Stimulated activated CD8-positive, alpha-beta memory T cell treated with anti-CD3 and anti-CD28 coated beads, Interleukin-2, amount 100 ng/mL, for 48 hours (primary cell): ENCODE measurements at regions not wholly inside any gene's neighbourhood (a gene's known extent, or its start where the extent isn't known, plus 50 kb on each side); places are given as distances from the start of the nearest gene placed in this dataset.

ENCODE experiments used
- DNase-seq, 2 donors: peaks; one replicate each; pipeline ENCODE4 v3.0.0-alpha.2; 2020; ENCODE audit warnings: low read depth in 2 of 2

DNA sequence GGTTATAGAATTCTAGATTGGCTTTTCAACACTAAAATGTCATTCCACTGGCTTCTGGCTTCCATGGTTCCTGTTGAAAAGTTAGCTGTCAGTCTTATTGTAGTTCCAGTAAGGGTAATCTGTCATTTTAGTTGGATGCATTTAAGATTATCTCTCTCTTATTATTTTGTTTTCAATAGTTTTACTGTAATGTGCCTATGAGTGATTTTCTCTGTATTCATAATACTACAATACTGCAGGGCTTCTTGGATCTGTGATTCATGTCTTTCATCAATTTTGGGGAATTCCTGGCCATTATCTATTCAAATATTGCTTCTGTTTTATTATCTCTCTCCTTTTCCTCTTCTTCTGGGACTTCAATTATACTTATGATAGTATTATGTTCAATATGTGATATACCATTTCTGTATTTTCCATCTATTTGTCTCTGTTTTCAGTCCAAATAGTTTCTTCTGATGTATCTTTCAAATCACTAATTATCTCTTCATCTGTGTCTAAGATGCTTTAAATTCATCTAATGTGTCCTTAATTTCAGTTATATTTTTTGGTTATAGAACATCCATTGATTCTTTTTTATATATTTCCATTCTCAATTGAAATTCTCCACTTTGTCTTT is 101.5 kb downstream of the KCTD15 start:
- DNase-seq = no peak

DNA sequence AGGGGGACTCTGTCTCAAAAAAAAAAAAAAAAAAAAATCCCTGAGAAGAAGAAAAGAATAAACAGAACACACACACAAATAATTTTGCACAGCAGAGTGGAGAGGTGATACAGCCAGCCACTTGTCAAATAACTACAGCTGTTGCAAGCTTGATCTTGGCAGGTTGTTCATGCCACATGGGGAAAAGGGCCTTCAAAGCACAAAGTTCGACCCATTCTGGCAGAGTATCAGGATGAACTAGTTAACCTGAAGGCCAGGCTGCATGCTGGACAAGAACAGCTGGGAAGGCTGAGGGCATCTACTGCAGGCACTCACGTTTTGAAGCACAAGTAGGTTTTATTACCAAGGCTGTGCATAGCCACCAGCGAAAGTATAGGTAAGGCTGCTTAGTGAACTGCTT is 104.1 kb downstream of the KCTD15 start:
- DNase-seq = no peak

DNA sequence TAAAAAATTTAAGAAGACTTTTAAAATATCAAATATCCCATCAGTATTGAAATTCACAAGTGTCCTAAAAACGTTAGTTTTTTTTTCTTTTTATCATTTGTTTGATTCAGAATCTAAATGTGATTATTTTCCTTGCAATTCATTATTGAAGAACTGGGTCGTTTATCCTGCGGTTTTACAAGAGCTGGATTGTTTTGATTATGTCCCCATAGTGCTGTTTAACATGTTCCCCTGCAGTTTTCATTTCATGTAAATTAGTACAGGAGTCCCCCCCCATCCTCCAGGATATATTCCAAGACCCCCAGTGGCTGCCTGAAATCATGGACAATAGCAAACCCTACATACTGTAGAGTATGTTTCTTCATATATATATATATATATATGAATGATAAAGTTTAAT is 105.7 kb downstream of the KCTD15 start:
- DNase-seq = no peak

DNA sequence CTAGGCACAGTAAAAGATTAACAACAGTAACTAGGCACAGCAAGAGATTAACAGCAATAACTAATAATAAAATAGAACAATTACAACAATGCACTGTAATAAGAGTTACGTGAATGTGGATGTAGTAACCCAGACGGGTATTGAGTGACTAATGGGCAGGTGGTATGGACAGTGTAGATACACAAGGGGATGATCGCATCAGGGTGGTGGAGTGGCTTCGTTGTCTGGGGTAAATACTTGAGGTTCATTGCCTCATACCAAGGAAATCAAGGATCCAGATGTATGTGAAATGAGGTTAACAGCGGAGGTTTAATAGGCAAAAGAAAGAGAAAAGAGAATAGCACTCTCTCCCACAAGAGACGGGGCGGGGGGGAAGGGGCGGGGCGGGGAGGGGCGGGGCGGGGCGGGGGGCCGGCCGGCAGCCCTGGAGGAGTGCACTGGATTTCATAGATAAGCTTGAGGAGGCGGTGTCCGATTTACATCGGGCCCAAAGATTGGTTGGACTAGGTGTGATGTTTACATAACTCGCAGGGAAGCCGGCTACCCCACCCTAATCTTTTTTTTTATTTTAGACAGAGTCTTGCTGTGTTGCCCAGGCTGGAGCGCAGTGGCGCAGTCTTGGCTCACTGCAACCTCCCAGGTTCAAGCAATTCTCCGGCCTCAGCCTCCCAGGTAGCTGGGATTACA is 106.3 kb downstream of the KCTD15 start:
- DNase-seq = no peak

DNA sequence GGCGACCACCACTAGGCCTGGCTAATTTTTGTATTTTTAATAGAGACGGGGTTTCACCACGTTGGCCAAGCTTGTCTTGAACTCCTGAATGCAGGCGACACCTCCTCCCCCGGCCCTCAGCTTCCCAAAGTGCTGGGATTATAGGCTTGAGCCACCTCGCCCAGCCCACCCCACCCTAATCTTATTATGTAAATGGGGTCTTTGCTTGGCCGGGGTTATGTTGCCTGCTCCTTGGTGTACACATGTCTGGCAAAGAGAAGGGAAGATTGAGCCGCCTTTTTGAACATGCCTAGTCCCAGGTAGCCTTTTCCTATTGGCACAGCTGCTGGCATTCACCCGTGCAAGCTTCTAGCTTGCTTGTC is 106.8 kb downstream of the KCTD15 start:
- no peak for DNase-seq

DNA sequence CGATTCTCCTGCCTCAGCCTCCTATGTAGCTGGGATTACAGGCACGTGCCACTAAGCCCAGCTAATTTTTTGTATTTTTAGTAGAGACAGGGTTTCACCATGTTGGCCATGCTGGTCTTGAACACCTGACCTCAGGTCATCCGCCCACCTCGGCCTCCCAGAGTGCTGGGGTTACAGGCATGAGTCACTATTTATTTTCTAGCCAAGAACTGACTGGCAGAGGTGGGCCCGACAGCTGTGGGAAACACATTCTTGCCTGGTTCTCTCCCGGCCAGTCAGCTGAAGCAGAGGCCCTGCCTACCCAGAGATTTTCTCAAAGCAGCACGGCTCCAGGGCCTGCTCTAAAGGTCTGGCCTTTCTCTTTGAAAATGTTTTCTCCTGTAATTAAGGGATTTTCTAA is 108.0 kb downstream of the KCTD15 start:
- no peak for DNase-seq

DNA sequence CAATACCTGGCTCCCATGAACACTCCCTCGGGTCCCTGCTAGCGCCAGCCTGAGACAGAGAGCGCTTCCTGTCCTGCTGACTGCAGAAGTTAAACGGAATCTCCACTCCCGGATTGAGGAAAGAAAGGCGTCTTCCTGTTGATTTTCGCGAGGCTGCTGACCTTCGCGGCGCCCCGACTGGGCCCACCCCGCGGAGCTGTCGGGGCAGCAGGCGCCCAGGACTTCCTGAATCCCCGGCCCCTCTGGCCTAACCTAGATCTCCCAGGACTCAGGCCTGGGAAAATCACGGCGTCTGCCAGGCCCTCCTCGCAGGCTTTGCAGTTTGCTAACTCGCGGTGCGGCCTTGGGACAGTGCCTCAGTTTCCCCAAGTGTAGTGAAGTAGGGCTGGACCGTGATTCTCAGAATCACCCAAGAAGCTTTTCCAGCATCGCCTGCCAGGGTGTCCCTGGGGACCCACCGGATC is 108.8 kb downstream of the KCTD15 start:
- no peak for DNase-seq

DNA sequence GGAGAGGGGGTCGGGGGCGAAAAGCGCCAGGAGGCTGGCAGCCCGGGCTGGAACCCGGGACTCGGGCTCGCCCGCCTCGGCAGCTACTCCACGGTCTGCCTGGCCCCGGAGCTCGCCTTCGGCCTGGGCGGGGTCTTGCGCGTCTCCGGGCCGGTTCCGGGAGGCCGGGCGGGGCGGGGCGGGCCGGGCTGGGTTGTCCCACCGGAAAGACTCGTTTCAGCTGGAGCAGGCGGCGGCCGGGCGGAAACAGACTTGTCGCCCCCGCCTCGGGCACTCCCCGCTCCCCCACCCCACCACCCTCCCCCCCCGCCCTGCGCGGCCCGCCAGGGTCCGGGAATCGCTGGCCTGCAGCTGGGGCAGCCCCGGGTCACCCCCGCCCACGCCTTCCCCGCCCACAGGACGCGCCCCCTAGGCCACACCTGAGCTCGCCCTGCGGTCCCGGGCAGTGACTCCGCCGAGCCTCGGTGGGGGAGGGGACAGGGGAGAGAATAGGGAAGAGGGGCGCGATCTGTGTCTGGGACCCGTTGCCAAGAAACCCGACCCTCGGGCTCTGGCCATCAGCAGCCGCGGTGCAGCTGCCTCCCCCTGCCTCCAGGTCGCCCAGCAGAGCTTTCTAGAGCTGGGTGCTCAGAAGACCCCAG is 109.4 kb downstream of the KCTD15 start:
- no peak for DNase-seq

DNA sequence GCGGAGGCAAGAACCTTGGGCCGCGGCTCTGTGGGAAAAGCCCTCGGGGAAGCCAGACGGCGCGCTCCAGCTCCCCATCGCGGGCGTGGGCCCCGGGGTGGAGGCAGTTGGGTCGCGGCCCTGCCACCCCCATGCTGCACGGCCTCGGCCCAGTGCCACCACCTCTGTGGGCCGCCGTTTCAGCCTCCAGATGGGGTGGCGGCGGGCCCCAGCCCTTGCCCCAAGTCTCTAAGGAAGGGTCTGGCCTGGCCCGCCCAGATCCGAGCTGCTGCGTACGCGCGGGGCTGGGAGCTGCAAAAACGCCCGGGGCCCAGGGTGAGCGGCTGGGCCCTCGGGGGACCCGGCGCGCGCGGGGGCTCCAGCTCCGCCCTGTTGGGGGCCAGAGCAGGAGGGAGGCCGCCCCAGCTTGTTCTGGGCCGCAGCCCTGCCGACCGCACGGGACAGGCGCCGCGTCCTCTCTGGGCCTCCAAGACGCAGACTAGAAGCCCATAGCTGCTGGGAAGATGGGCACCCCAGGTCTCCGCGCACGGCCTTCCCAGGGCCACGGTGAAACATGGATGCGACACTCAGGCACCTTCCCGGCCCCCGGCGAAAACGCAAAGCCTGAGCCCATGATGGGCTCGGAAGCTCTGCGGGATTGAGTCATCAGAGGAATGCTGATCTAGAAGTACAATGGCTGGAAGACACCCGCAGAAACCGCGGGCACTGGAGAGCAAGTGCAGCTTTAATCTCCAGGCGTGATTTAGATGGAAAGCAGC is 110.1 kb downstream of the KCTD15 start:
- DNase-seq = no peak

DNA sequence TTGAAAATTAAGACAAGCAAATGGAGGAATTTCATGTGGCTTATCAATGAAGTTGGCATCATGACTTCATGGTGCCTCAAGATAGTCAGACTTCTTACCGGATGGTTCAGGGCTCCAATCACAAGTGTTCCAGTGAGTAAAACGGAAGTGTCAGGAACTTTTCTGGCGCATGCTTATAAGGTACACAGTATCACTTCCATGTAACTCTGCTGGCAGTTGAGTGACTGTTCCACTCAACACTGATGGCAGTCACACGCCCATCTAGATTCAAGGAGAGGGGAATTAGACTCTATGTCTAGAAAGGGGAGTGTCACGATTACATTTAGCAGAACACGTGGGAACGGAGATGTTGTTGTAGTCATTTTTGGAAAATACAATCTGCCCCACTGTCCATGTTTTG is 114.3 kb downstream of the KCTD15 start:
- DNase-seq = no peak

DNA sequence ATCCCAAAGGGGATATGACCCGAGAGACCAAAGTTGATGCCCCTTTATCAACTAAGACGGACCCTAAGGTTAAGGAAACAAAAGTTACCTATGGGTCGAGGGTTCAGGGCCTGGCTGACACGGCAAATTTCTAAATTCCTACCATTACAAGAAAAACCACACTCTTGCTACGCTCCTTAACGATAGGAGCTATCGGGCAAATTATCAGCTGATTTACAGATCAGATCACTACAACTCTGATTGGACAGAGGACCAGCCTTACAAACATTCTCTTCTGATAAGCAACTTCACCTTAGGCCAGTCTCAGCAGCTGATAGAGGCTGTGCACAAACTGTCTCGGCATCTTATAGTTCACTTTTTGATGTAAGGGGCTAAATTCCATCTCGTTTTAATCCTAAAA is 117.9 kb downstream of the KCTD15 start:
- DNase-seq = no peak

DNA sequence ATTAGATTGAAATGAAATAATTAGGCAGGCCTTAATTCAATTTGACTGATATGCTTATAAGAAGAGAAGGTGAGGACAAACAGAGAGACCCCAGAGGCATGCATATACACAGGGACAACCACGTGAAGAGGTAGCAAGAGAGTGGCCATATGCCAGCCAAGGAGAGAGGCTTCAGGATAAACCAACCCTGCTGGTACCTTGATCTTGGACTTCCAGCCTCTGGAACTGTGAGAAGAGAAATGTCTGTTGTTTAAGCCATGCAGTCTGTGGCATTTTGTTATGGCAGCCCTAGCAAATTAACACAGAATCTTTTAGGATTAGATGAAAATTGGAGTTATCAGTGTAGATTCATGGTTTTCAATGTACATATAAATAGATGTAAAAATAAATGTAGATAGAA is 120.1 kb downstream of the KCTD15 start:
- no peak for DNase-seq

DNA sequence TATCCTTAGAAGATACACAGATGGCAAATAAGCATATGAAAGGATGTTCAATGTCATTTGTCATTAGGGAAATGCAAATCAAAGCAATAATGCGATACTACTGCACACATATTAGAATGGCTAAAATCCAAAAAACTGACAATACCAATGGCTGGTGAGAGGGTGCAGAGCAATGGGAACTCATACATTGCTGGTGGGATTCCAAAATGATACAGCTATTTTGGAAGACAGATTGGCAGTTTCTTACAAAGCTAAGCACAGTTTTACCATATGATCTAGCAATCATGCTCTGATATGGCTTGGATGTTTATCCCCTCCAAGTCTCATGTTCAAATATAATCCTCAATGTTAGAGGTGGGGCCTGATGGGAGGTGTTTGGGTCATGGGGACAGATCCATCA is 122.6 kb downstream of the KCTD15 start:
- DNase-seq = no peak

DNA sequence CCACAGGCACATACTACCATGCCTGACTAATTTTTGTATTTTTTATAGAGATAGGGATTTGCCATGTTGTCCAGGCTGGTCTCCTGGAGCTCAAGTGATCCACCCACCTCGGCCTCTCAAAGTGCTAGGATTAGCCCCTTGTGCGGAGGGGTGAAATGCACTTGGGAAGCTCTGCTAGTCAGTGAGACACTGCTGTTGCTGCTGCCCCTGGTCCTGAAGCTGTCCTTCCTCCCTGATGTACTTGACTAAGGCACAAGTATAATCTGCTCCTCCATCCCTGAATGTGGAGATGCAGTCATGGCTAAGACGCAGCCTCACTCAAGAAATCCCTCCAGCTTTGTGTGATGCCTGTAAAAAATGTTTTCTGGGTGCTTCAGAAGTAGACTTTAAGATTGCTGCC is 124.5 kb downstream of the KCTD15 start:
- DNase-seq = no peak

DNA sequence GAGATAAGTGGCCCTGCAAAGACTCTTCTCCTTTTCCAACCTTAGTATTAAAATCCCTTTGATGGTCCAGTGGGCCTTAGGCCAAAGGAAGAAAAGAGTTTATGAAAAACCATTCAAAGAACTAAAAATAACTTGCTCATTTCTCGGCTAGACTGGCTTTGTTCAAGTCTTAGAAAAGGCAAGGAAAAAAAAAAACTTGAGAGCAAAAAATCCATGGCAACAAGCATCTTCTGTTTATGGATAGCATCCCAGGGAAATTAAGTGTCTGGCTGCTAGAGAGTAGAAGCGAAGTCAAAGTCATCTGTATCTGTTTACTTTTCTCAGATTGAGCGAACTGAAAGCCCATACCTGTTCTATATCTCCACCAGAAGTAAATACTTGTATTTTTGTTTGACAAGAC is 129.6 kb downstream of the KCTD15 start:
- DNase-seq = no peak

DNA sequence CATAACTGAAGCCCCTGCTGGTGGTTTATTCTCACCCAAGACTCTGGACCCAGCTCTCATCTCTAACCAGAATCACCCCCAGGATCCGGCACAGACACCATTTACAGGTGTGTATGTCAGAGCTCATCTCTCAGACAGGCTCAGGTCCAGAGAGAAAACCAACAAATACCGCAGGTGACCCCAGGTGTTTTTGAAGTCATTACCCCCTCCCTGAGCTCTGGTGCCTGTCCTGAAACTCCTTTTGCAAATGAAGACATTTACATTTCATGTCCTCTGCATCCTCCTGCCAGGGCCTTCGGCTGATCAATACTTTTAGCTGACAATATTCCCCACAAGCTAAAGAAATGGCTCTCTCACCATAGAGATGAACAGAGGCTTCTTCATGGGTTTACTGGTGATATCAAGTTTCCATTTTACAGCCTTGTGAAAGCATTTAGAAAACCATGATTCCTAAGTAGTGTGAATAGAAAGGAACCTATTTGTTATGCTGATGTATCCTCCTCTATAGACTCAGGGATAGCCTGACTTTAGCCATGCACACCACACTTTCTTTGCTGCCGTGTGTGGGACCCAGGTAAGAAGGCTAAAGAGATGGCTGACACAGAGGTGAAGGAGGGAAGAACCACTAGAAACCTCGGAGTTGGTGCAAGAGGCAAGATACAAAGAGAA is 131.3 kb downstream of the KCTD15 start:
- no peak for DNase-seq

DNA sequence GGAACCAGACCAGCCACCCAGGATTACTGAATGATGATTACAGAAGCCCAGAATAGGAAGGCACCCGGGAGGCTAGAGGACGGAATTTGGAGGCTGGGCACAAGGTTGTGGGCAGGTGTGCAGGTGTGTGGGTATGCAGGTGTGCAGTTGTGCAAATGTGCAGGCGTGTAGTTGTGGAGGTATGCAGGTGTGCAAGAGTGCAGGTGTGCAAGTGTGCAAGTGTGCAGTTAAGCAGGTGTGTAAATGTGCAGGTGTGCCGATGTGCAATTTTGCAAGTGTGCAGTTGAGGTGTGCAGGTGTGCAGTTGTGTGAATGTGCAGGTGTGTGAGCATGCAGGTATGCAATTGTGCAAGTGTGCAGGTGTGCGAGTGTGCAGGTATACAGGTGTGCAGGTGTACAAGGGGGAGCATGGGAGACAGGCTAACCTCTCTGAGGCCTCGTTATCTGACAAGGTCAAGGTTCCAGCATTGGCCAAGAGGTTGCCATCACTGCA is 131.8 kb downstream of the KCTD15 start:
- DNase-seq = no peak

DNA sequence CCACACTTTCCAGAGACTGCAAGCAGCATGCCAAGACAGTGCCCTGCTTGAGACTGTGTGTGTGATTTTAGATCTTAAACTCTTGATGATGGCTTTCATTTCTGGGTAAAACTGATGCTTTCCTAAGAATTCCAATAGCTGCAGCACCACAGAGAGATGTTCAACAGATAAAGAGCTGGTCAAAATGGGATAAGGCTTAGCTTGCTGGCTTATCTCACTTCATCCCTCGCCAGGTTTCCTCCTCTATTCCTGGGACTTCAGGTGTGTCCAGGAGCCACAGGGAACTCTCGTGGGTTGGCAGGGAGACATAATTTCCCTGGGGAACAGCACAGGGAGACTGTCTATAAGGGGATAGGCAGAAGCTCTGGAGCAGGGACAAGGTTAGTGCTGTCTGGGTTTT is 137.3 kb downstream of the KCTD15 start:
- DNase-seq = no peak

DNA sequence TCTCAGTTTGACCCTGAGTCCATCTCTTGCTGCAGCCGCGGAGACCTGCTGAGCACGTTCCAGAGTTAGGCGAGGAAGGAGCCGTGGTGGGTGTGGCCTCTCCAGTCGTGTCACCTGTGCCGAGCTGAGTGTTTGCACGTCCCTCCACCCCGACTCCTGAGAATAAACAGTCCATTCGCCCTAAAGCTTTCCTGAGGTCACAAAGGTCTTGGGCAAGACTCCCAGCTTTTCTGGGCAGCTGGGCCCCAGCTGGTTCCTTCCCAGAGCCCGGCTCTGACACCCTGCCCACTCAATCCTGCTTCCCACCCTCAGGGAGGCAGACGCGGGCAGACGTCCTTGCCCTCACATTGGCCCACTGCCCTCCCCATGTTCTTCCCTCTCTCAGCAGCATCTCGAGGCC is 142.2 kb downstream of the KCTD15 start:
- DNase-seq = no peak

DNA sequence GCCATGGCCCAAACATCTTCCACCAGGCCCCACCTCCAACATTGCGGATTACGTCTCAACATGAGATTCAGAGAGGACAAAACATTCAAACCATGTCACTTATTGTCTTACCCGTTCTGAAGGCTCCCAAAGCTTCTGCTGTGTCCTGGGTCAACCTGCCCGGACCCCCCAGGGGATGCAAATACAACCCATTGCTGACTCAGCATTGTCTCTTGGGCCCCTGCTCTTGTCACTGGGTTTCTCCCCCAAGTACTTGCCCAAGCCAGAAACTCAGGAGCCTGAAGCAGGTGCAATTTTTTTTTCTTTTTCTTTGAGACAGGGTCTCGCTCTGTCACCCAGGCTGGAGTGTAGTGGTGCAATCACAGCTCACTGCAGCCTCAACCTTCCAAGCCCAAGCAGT is 144.5 kb downstream of the KCTD15 start:
- DNase-seq = no peak

DNA sequence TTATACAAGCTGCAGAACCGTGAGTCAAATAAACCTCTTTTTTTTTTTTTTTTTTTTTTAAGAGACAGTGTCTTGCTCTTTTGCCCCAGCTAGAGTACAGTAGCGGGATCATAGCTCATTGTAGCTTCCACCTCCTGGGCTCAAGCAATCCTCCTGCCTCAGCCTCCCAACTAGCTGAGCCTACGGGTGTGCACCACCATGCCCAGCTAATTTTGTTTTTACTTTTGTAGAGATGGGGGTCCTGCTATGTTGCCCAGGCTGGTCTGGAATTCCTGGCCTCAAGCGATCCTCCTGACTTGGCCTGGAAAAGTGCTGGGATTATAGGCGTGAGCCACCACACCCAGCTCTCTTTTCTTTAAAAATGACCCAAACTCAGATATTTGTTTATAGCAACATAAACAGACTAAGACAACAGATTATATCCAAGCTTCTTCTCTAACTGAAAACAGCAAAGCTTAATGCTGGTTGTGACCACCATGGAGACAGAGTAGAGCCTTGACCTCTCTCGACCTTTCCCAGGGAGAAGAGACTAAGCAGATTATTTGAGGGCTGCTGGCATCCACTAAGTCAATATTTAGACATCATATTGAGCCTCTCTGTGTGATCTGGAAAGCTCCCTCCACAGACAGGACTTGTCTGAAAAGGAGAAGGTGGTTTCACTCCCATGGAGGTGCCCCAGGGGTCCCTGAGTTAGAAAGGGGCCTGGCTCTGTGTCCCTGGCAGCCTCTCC is 150.0 kb downstream of the KCTD15 start:
- DNase-seq = no peak
